Bronchial epithelial cell (primary cell): ENCODE measurements at regions not wholly inside any gene's neighbourhood (a gene's known extent, or its start where the extent isn't known, plus 50 kb on each side); places are given as distances from the start of the nearest gene placed in this dataset.

Experiments used
- DNase-seq: peaks from one replicate; pipeline ENCODE4 v3.0.0-alpha.2; 2010; ENCODE audit warnings: low read depth
- FAIRE-seq: peaks from 2 replicates; lab custom pipeline; 2011; peaks lifted over from hg19 to GRCh38; lab: Jason Lieb, UNC
- H3K27me3 ChIP-seq: 2 replicates; pipeline ENCODE4 v1.5.1; 2011; ENCODE audit warnings: low read length; ENCODE audit not compliant: control insufficient read depth, insufficient read depth
- H3K36me3 ChIP-seq: 2 replicates; pipeline ENCODE4 v1.5.1; 2011; ENCODE audit warnings: low read length; ENCODE audit not compliant: control insufficient read depth, insufficient read depth
- H3K4me3 ChIP-seq: 2 replicates; pipeline ENCODE4 v1.5.1; 2011; ENCODE audit warnings: mild to moderate bottlenecking, low read depth, low read length, control low read depth
- TF ChIP-seq, protein P1 (sequence below): IDR thresholded peaks from 2 replicates; pipeline ENCODE4 v1.5.1; 2011; ENCODE audit warnings: mild to moderate bottlenecking, moderate library complexity, low read length, control low read depth, inconsistent platforms; ENCODE audit not compliant: insufficient read depth, severe bottlenecking

- no peaks in the 10 kb centered on the region for H3K27me3 ChIP-seq
- H3K4me3 ChIP-seq, result no peak overlapping the region
- DNase-seq (peak; percentile 95), FAIRE-seq (no peak)
- H3K36me3 ChIP-seq, result no peaks in the 10 kb centered on the region
- TF ChIP-seq, protein P1, sequence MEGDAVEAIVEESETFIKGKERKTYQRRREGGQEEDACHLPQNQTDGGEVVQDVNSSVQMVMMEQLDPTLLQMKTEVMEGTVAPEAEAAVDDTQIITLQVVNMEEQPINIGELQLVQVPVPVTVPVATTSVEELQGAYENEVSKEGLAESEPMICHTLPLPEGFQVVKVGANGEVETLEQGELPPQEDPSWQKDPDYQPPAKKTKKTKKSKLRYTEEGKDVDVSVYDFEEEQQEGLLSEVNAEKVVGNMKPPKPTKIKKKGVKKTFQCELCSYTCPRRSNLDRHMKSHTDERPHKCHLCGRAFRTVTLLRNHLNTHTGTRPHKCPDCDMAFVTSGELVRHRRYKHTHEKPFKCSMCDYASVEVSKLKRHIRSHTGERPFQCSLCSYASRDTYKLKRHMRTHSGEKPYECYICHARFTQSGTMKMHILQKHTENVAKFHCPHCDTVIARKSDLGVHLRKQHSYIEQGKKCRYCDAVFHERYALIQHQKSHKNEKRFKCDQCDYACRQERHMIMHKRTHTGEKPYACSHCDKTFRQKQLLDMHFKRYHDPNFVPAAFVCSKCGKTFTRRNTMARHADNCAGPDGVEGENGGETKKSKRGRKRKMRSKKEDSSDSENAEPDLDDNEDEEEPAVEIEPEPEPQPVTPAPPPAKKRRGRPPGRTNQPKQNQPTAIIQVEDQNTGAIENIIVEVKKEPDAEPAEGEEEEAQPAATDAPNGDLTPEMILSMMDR, result no peak
Measured at GRCh38 chr4:14726441-14726840, 275.8 kb upstream of the CPEB2 start.

DNA sequence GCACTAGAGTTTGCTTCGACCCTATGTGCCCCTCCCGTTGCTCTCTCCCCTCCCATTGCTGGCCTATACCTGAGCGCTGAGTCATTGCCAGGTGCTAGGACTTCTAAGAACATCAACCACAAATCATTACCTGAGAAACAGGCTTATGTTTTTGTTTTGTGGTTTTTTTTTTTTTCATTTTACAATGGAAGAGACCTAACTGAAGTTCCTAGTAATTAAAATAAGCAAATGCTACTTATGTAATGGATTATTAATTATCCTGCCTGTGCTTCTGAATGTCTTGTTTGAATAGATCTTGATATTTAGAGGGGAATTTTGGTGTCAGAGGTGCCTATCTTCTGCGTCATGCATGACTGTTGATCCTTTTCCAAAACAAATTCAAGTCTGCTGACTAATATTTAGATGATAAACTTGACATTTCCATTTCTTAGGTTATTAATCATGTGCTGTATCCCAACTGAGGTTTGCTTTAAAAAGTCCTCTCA is 275.4 kb upstream of the CPEB2 start:
- DNase-seq (peak; percentile 95), FAIRE-seq (no peak)
- Histone ChIP-seq H3K36me3 (no peaks in the 10 kb centered on the region), H3K27me3 (no peaks in the 10 kb centered on the region), H3K4me3 (no peak overlapping the region)
- TF ChIP-seq, protein P1, result no peak

GRCh38 chr4:14729282-14730000 is 272.8 kb upstream of the CPEB2 start:
- TF ChIP-seq, protein P1, result no peak
- H3K36me3 ChIP-seq, result no peaks in the 10 kb centered on the region
- DNase-seq, result no peak
- FAIRE-seq, result no peak
- no peak overlapping the region for H3K4me3 ChIP-seq
- H3K27me3 ChIP-seq, result no peaks in the 10 kb centered on the region

GRCh38 chr4:14742054-14742453 is 260.2 kb upstream of the CPEB2 start:
- H3K36me3 ChIP-seq, result no peaks in the 10 kb centered on the region
- DNase-seq (no peak), FAIRE-seq (no peak)
- H3K4me3 ChIP-seq, result no peak overlapping the region
- no peaks in the 10 kb centered on the region for H3K27me3 ChIP-seq
- TF ChIP-seq, protein P1, result no peak

DNA sequence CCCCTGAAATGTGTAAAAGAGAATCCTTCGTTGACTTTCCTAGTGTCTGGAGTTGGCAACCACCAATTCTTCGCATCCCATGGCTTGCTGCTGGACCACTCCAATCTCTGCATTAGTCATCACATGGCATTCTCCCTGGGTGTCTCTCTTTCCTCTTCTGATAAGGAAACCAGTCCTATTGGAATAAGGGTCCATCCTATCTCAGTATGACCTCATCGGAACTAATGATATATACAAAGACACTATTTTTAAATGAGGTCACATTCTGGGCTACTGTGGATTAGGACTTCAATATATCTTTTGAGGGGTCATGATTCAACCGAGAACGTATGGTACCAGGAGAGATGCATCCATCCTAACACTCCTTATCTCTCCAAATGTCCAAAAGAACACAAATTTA is 259.1 kb upstream of the CPEB2 start:
- DNase-seq (no peak), FAIRE-seq (peak; percentile 83)

More for the DNA sequence above, 259.1 kb upstream of the CPEB2 start:
- TF ChIP-seq, protein P1, result no peak
- H3K27me3 ChIP-seq, result no peaks in the 10 kb centered on the region
- H3K4me3 ChIP-seq, result no peak overlapping the region
- H3K36me3 ChIP-seq, result no peaks in the 10 kb centered on the region
